A673 (cell line): ENCODE measurements at regions not wholly inside any gene's neighbourhood (a gene's known extent, or its start where the extent isn't known, plus 50 kb on each side); places are given as distances from the start of the nearest gene placed in this dataset.

Experiments used
- BruUV-seq: library from RNA; stranded (reverse); fragments of 400-500 nt; replicated peaks from 2 replicates; lab custom pipeline; 2021; lab: Mats Ljungman, UMichigan
- CTCF ChIA-PET: fragments of 300-600 bp; sonication (Branson Sonifier 250); formaldehyde crosslinking; loops from one replicate; lab custom pipeline; 2022; ENCODE audit warnings: antibody characterized with exemption; lab: Charles Lee
- POLR2A ChIA-PET: fragments of 300-600 bp; sonication (Branson Sonifier 250); formaldehyde crosslinking; loops from one replicate; lab custom pipeline; 2022; ENCODE audit warnings: antibody characterized with exemption; ENCODE audit not compliant: low non-redundant PET; lab: Charles Lee
- DNase-seq: peaks from one replicate; pipeline ENCODE4 v3.0.0-alpha.2; 2015; ENCODE audit warnings: low spot score
- H3K27ac ChIP-seq: fragments of 200-600 bp; sonication (generic); 2 replicates; pipeline ENCODE4 v1.5.1; 2016; ENCODE audit warnings: mixed run types, low read depth, mild to moderate bottlenecking, mixed read lengths, antibody characterized with exemption, low read length; ENCODE audit not compliant: poor library complexity, severe bottlenecking
- H3K27me3 ChIP-seq: fragments of 200-600 bp; sonication (generic); replicated peaks from 2 replicates; pipeline ENCODE4 v1.6.1; 2017; ENCODE audit warnings: mixed run types, low read depth, mild to moderate bottlenecking, mixed read lengths, antibody characterized with exemption, low read length; ENCODE audit not compliant: insufficient read depth, poor library complexity
- H3K36me3 ChIP-seq: fragments of 200-600 bp; sonication (generic); 2 replicates; pipeline ENCODE4 v1.6.1; 2016; ENCODE audit warnings: mixed run types, mild to moderate bottlenecking, mixed read lengths, antibody characterized with exemption, low read length; ENCODE audit not compliant: insufficient read depth, poor library complexity, severe bottlenecking
- H3K4me1 ChIP-seq: fragments of 200-600 bp; sonication (generic); 2 replicates; pipeline ENCODE4 v1.6.1; 2017; ENCODE audit warnings: mixed run types, mild to moderate bottlenecking, mixed read lengths, antibody characterized with exemption, low read length; ENCODE audit not compliant: insufficient read depth, poor library complexity, severe bottlenecking
- H3K4me3 ChIP-seq: fragments of 200-600 bp; sonication (generic); 2 replicates; pipeline ENCODE4 v1.5.1; 2016; ENCODE audit warnings: low read depth, mixed run types, mild to moderate bottlenecking, mixed read lengths, low read length; ENCODE audit not compliant: poor library complexity, severe bottlenecking
- H3K9me3 ChIP-seq: fragments of 200-600 bp; sonication (generic); 2 replicates; pipeline ENCODE4 v1.6.1; 2016; ENCODE audit warnings: mixed run types, low read depth, mild to moderate bottlenecking, mixed read lengths, antibody characterized with exemption, low read length; ENCODE audit not compliant: poor library complexity, severe bottlenecking
- EZH2 ChIP-seq: fragments of 200-600 bp; sonication (generic); IDR thresholded peaks from 2 replicates; pipeline ENCODE4 v1.6.1; 2017; ENCODE audit warnings: borderline replicate concordance, low read depth, mild to moderate bottlenecking, mixed read lengths, antibody characterized with exemption, low read length; ENCODE audit not compliant: poor library complexity, severe bottlenecking
- intact Hi-C: fragments of 100-400 bp; cut with micrococcal nuclease; formaldehyde crosslinking; loops from one replicate; pipeline ENCODE4 v1.10.0; 2022; ENCODE audit not compliant: unreplicated experiment
- TF ChIP-seq, protein P1 (sequence below): fragments of 300-800, 200-600 bp; sonication (generic); conservative IDR thresholded peaks from 2 replicates; pipeline ENCODE4 v1.5.1; 2017; ENCODE audit warnings: low read depth, mild to moderate bottlenecking, antibody characterized with exemption, low read length, moderate library complexity, mixed read lengths

DNA sequence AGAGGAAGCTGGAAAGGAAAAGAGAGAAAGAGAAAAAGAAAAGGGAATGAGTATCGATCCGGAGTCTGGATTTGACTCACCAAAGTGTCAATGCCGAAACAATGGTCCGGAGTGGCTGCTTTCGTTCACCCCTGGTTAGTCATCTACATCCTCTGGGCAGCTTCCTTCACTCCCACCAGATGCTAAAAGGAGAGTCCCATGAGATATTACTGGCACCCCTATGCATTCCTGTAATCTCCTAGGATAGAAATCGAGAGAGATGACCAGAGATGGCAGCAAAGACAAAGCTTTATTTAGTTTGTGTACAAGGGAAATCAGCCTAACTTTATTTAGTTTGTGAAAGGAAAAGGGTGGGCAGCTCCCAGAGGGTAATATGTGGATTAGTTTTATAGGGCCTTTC is 622.2 kb downstream of the ZPLD1 start:
- Histone ChIP-seq H3K4me3 (no peak overlapping the region), H3K4me1 (peaks cover 62% of the 10 kb centered on the region), H3K27me3 (no peaks in the 10 kb centered on the region), H3K9me3 (no peaks in the 10 kb centered on the region), H3K27ac (no peak overlapping the region), H3K36me3 (no peaks in the 10 kb centered on the region)
- intact Hi-C loops, result loop anchor here (10.0 kb wide), 1 partner anchor 312 kb away; no protein-coding TSS in a partner anchor
- POLR2A ChIA-PET, result no interaction called here
- BruUV-seq, result no TSS peak
- CTCF ChIA-PET, result interaction anchor here (1.3 kb wide), 1 partner anchor 436 kb away, joined by 5 read pairs; no protein-coding TSS in a partner anchor
- TF ChIP-seq, protein P1, sequence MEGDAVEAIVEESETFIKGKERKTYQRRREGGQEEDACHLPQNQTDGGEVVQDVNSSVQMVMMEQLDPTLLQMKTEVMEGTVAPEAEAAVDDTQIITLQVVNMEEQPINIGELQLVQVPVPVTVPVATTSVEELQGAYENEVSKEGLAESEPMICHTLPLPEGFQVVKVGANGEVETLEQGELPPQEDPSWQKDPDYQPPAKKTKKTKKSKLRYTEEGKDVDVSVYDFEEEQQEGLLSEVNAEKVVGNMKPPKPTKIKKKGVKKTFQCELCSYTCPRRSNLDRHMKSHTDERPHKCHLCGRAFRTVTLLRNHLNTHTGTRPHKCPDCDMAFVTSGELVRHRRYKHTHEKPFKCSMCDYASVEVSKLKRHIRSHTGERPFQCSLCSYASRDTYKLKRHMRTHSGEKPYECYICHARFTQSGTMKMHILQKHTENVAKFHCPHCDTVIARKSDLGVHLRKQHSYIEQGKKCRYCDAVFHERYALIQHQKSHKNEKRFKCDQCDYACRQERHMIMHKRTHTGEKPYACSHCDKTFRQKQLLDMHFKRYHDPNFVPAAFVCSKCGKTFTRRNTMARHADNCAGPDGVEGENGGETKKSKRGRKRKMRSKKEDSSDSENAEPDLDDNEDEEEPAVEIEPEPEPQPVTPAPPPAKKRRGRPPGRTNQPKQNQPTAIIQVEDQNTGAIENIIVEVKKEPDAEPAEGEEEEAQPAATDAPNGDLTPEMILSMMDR, result peak; percentile 41; the same call in 1 of the 2 replicates
- TF ChIP-seq EZH2, result no peak
- peak; percentile 72 for DNase-seq

DNA sequence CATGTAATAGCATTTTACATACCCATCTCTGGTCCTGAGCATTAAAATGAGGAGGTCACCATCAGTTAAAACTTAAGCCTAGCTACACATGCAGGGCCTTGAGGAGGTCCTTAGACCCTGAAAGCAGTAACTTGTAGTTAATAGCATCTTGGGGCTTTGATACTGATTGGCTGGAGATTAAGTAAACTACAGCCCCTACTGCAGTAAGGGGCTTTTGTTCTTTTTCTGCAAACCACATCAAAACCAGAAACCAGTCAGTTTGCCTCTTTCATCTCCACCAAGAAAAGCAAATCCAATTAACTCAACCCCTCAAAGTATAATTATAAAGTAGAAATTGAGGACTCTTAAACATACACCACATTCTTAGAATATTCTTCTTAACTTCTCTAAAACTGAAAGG is 622.7 kb downstream of the ZPLD1 start:
- Histone ChIP-seq H3K4me1 (peaks cover 58% of the 10 kb centered on the region), H3K9me3 (no peaks in the 10 kb centered on the region), H3K4me3 (no peak overlapping the region), H3K36me3 (no peaks in the 10 kb centered on the region), H3K27me3 (no peaks in the 10 kb centered on the region), H3K27ac (no peak overlapping the region)
- DNase-seq, result no peak
- intact Hi-C loops, result loop anchor here (10.0 kb wide), 1 partner anchor 313 kb away; no protein-coding TSS in a partner anchor
- ChIA-PET CTCF (interaction anchor here (1.3 kb wide), 1 partner anchor 436 kb away, joined by 5 read pairs; no protein-coding TSS in a partner anchor), POLR2A (no interaction called here)
- BruUV-seq, result no TSS peak
- no peak for TF ChIP-seq EZH2
- TF ChIP-seq, protein P1, result no peak

DNA sequence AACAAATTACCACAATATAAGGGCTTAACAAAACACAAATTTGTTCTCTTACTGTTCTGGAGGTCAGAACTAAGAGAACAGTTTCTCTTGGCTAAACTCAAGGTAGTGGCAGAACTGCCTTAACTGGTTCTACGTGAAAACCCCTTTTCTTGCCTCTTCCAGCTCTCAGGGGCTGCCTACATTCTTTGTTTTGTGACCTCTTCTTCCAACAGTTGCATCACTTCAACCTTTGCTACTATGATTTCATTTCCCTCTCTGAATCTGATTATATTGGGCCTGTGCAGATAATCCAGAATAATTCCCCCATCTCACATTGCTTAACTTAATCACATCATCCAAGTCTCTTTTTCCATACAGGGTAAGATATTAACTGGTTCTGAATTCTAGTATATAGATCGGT is 624.6 kb downstream of the ZPLD1 start:
- BruUV-seq, result no TSS peak
- no peaks in the 10 kb centered on the region for H3K27me3 ChIP-seq
- H3K9me3 ChIP-seq, result no peaks in the 10 kb centered on the region
- intact Hi-C loops, result loop anchor here (10.0 kb wide), 1 partner anchor 315 kb away; no protein-coding TSS in a partner anchor
- H3K4me1 ChIP-seq, result peaks cover 38% of the 10 kb centered on the region
- TF ChIP-seq, protein P1, result no peak
- no peak for TF ChIP-seq EZH2
- CTCF ChIA-PET, result no interaction called here
- no peak overlapping the region for H3K27ac ChIP-seq
- H3K4me3 ChIP-seq, result no peak overlapping the region
- DNase-seq, result no peak
- no peaks in the 10 kb centered on the region for H3K36me3 ChIP-seq
- POLR2A ChIA-PET, result no interaction called here
